ENCODE measurements at regions not wholly inside any gene's neighbourhood (a gene's known extent, or its start where the extent isn't known, plus 50 kb on each side); places are given as distances from the start of the nearest gene placed in this dataset.
A peak's percentile ranks its signal among the peaks of the same experiment; 100 is the strongest.

- no peak for DNase-seq
- intact Hi-C loops (cut with DNase I): no loop called here
- 64 to 65% methylated on average over 3 of the region's 3 CpGs for WGBS, 2 donors
These were observed 169.9 kb upstream of the CTNNB1 start for GRCh38 chr3:41029356-41029755.

GRCh38 chr3:41030220-41030619 is 169.1 kb upstream of the CTNNB1 start:
- no peak for TF ChIP-seq POLR2A (IDR thresholded peaks at IDR 0.05)
- TF ChIP-seq CTCF (IDR thresholded peaks at IDR 0.05): no peak
- no peak for DNase-seq
- peaks cover 0 to 5% of the 10 kb centered on the region in 2 donors for H3K4me1 ChIP-seq
- H3K36me3 ChIP-seq: no peaks in the 10 kb centered on the region
- H3K4me3 ChIP-seq (replicated peaks in 1 of 3): no peak overlapping the region
- intact Hi-C loops (cut with DNase I): no loop called here
- WGBS, 2 donors: 68 to 82% methylated on average over 4 of the region's 4 CpGs
- H3K27ac ChIP-seq: no peak overlapping the region
- no peaks in the 10 kb centered on the region for H3K27me3 ChIP-seq
- no peaks in the 10 kb centered on the region for H3K9me3 ChIP-seq

More at GRCh38 chr3:41029356-41029755, 169.9 kb upstream of the CTNNB1 start:
- Histone ChIP-seq H3K27ac (no peak overlapping the region), H3K9me3 (no peaks in the 10 kb centered on the region), H3K36me3 (no peaks in the 10 kb centered on the region), H3K27me3 (no peaks in the 10 kb centered on the region), H3K4me3 (replicated peaks in 1 of 3) (no peak overlapping the region), H3K4me1 (peaks cover 0 to 5% of the 10 kb centered on the region in 2 donors)
- TF ChIP-seq CTCF (IDR thresholded peaks at IDR 0.05): no peak
- TF ChIP-seq POLR2A (IDR thresholded peaks at IDR 0.05): no peak

- WGBS, 2 donors: 83 to 86% methylated on average over 2 of the region's 2 CpGs
- Histone ChIP-seq H3K4me3 (replicated peaks in 1 of 3) (no peak overlapping the region), H3K9me3 (no peaks in the 10 kb centered on the region), H3K36me3 (no peaks in the 10 kb centered on the region), H3K27ac (no peak overlapping the region), H3K4me1 (peaks cover 0 to 5% of the 10 kb centered on the region in 2 donors), H3K27me3 (no peaks in the 10 kb centered on the region)
- TF ChIP-seq POLR2A (IDR thresholded peaks at IDR 0.05): no peak
- TF ChIP-seq CTCF (IDR thresholded peaks at IDR 0.05): no peak
- intact Hi-C loops (cut with DNase I): no loop called here
- no peak for DNase-seq
These were observed 167.9 kb upstream of the CTNNB1 start for GRCh38 chr3:41031401-41031800.

- Histone ChIP-seq H3K4me1 (no peaks in the 10 kb centered on the region), H3K27me3 (no peaks in the 10 kb centered on the region), H3K4me3 (replicated peaks in 1 of 3) (no peak overlapping the region), H3K36me3 (no peaks in the 10 kb centered on the region), H3K27ac (no peak overlapping the region), H3K9me3 (no peaks in the 10 kb centered on the region)
- WGBS, 2 donors: 92 to 95% methylated on average over 3 of the region's 3 CpGs
- no peak for DNase-seq
- intact Hi-C loops (cut with DNase I): no loop called here
- no peak for TF ChIP-seq POLR2A (IDR thresholded peaks at IDR 0.05)
- no peak for TF ChIP-seq CTCF (IDR thresholded peaks at IDR 0.05)
These were observed 165.3 kb upstream of the CTNNB1 start for GRCh38 chr3:41033956-41034519.

GRCh38 chr3:41035456-41036022 is 163.8 kb upstream of the CTNNB1 start:
- peak in 1 of 2 donors; percentile 2 for DNase-seq
- Histone ChIP-seq H3K9me3 (no peaks in the 10 kb centered on the region), H3K27ac (no peak overlapping the region), H3K27me3 (no peaks in the 10 kb centered on the region), H3K4me3 (replicated peaks in 1 of 3) (no peak overlapping the region), H3K4me1 (no peaks in the 10 kb centered on the region), H3K36me3 (no peaks in the 10 kb centered on the region)
- TF ChIP-seq CTCF (IDR thresholded peaks at IDR 0.05) (no peak), POLR2A (IDR thresholded peaks at IDR 0.05) (no peak)
- intact Hi-C loops (cut with DNase I): no loop called here
- WGBS, 2 donors: 56 to 76% methylated on average over 2 of the region's 2 CpGs

Data from thyroid gland (tissue), 4 donors.